A673 (cell line): ENCODE measurements at regions not wholly inside any gene's neighbourhood (a gene's known extent, or its start where the extent isn't known, plus 50 kb on each side); places are given as distances from the start of the nearest gene placed in this dataset.

ENCODE experiments used
- CTCF ChIP-seq: fragments of 300-800, 200-600 bp; sonication (generic); conservative IDR thresholded peaks from 2 replicates; pipeline ENCODE4 v1.5.1; 2017; ENCODE audit warnings: low read depth, mild to moderate bottlenecking, antibody characterized with exemption, low read length, moderate library complexity, mixed read lengths
- EZH2 ChIP-seq: fragments of 200-600 bp; sonication (generic); IDR thresholded peaks from 2 replicates; pipeline ENCODE4 v1.6.1; 2017; ENCODE audit warnings: borderline replicate concordance, low read depth, mild to moderate bottlenecking, mixed read lengths, antibody characterized with exemption, low read length; ENCODE audit not compliant: poor library complexity, severe bottlenecking

GRCh38 chr7:109549471-109550193, 980.0 kb downstream of the DNAJB9 start:
- no peak for TF ChIP-seq CTCF
- TF ChIP-seq EZH2, result no peak
